GM12878 (cell line): ENCODE measurements at regions not wholly inside any gene's neighbourhood (a gene's known extent, or its start where the extent isn't known, plus 50 kb on each side); places are given as distances from the start of the nearest gene placed in this dataset.

ENCODE experiments used
- ATAC-seq: fragments of 200-7000 bp; cut with Tn5 transposase; 3 replicates; pipeline ENCODE4 v1.9.1; 2020; ENCODE audit warnings: mild to moderate bottlenecking, moderate library complexity
- BruUV-seq: library from RNA; stranded (reverse); fragments of 400-500 nt; replicated peaks from 2 replicates; lab custom pipeline; 2021; lab: Mats Ljungman, UMichigan
- CTCF ChIA-PET: fragments of 300-600 bp; sonication (Branson Sonifier 250); formaldehyde crosslinking; extraction: SDS; loops from one replicate; lab custom pipeline; 2021; ENCODE audit warnings: inconsistent platforms; lab: Yijun Ruan, JAX
- POLR2A ChIA-PET: fragments of 350-600 bp; formaldehyde crosslinking; extraction: SDS; loops from one replicate; lab custom pipeline; 2021; ENCODE audit warnings: inconsistent platforms; lab: Charles Lee
- RAD21 ChIA-PET: fragments of 300-600 bp; sonication (Branson Sonifier 250); formaldehyde crosslinking; loops from one replicate; lab custom pipeline; 2023; ENCODE audit warnings: antibody characterized with exemption; ENCODE audit not compliant: unreplicated experiment; lab: Charles Lee
- SMC1A ChIA-PET: fragments of 300-600 bp; sonication (Branson Sonifier 250); formaldehyde crosslinking; loops from one replicate; lab custom pipeline; 2023; ENCODE audit not compliant: unreplicated experiment, uncharacterized antibody; lab: Charles Lee
- DNase-seq: peaks from one replicate; pipeline ENCODE4 v3.0.0-alpha.2; 2011; ENCODE audit warnings: low read depth, low spot score
- FAIRE-seq: peaks from 3 replicates; lab custom pipeline; 2011; peaks lifted over from hg19 to GRCh38; lab: Jason Lieb, UNC
- H2AFZ ChIP-seq: 2 replicates; pipeline ENCODE4 v1.6.0; 2011; ENCODE audit warnings: low read depth, low read length, control low read depth; ENCODE audit not compliant: control insufficient read depth
- H3K27ac ChIP-seq: 2 replicates; pipeline ENCODE4 v1.5.1; 2011; ENCODE audit warnings: control low read depth; ENCODE audit not compliant: control insufficient read depth, insufficient read depth
- H3K27me3 ChIP-seq, 2 experiments: replicated peaks in 1 of 2; 2 replicates each; pipeline versions ENCODE4 v1.6.0 to v1.6.1; 2011; ENCODE audit warnings: low read length in 1 of 2; ENCODE audit not compliant: control insufficient read depth in 2 of 2, insufficient read depth in 2 of 2
- H3K36me3 ChIP-seq, 2 experiments: 2 replicates each; pipeline ENCODE4 v1.5.1; 2011; ENCODE audit warnings: low read length in 1 of 2; ENCODE audit not compliant: control insufficient read depth in 2 of 2, insufficient read depth in 2 of 2
- H3K4me1 ChIP-seq: 2 replicates; pipeline ENCODE4 v1.6.1; 2011; ENCODE audit warnings: mild to moderate bottlenecking, low read length, moderate library complexity, mixed read lengths; ENCODE audit not compliant: control insufficient read depth, insufficient read depth
- H3K4me2 ChIP-seq: 2 replicates; pipeline ENCODE4 v1.6.0; 2011; ENCODE audit warnings: control low read depth; ENCODE audit not compliant: control insufficient read depth, insufficient read depth
- H3K4me3 ChIP-seq: fragments of 200-600 bp; sonication (generic); 2 replicates; pipeline ENCODE4 v1.5.1; 2016
- H3K79me2 ChIP-seq: 2 replicates; pipeline ENCODE4 v1.6.0; 2011; ENCODE audit warnings: low read length; ENCODE audit not compliant: control insufficient read depth, insufficient read depth
- H3K9ac ChIP-seq: 2 replicates; pipeline ENCODE4 v1.8.0; 2011; ENCODE audit warnings: low read length, control low read depth, mixed read lengths; ENCODE audit not compliant: control insufficient read depth, insufficient read depth
- H3K9me3 ChIP-seq: replicated peaks from 3 replicates; pipeline ENCODE4 v1.5.1; 2011; ENCODE audit warnings: mild to moderate bottlenecking, low read length; ENCODE audit not compliant: control insufficient read depth, insufficient read depth
- H4K20me1 ChIP-seq: 2 replicates; pipeline ENCODE4 v1.6.0; 2011; ENCODE audit not compliant: control insufficient read depth, insufficient read depth
- BACH1 ChIP-seq: fragments of 450-650 bp; IDR thresholded peaks from 2 replicates; pipeline ENCODE4 v1.6.1; 2017; ENCODE audit warnings: mild to moderate bottlenecking, borderline replicate concordance
- CEBPZ ChIP-seq: fragments of 150-350 bp; IDR thresholded peaks from 2 replicates; pipeline ENCODE4 v1.6.1; 2016; ENCODE audit warnings: low read depth, low read length
- FOXM1 ChIP-seq: IDR thresholded peaks from 2 replicates; pipeline ENCODE4 v1.6.1; 2012; ENCODE audit warnings: low read depth, mild to moderate bottlenecking, inconsistent platforms, low read length, moderate library complexity
- MEF2A ChIP-seq: IDR thresholded peaks from 2 replicates; pipeline ENCODE4 v1.6.1; 2011; ENCODE audit warnings: low read depth, mild to moderate bottlenecking, low read length, moderate library complexity; ENCODE audit not compliant: insufficient read depth
- NFXL1 ChIP-seq: fragments of 450-650 bp; IDR thresholded peaks from 2 replicates; pipeline ENCODE4 v1.6.1; 2017; ENCODE audit warnings: antibody characterized with exemption, mild to moderate bottlenecking, borderline replicate concordance
- NFYA ChIP-seq: IDR thresholded peaks from 2 replicates; pipeline ENCODE4 v1.6.1; 2011; ENCODE audit warnings: low read depth, mild to moderate bottlenecking, low read length, improper control_type of control experiment, borderline replicate concordance
- PKNOX1 ChIP-seq: fragments of 450-650 bp; IDR thresholded peaks from 2 replicates; pipeline ENCODE4 v1.6.1; 2016; ENCODE audit warnings: mild to moderate bottlenecking
- SREBF1 ChIP-seq: IDR thresholded peaks from 2 replicates; pipeline ENCODE4 v1.6.1; 2012; ENCODE audit warnings: mild to moderate bottlenecking, low read length
- TCF7 ChIP-seq: IDR thresholded peaks from 2 replicates; pipeline ENCODE4 v1.6.1; 2014; ENCODE audit warnings: antibody characterized with exemption, borderline replicate concordance
- WRNIP1 ChIP-seq: IDR thresholded peaks from 2 replicates; pipeline ENCODE4 v1.6.1; 2011; ENCODE audit warnings: low read depth, low read length, improper control_type of control experiment, borderline replicate concordance
- ZNF384 ChIP-seq: IDR thresholded peaks from 2 replicates; pipeline ENCODE4 v1.6.1; 2012; ENCODE audit warnings: low read depth, mild to moderate bottlenecking, low read length, improper control_type of control experiment, borderline replicate concordance
- ZNF687 ChIP-seq: fragments of 450-650 bp; IDR thresholded peaks from 2 replicates; pipeline ENCODE4 v1.6.1; 2017; ENCODE audit warnings: mild to moderate bottlenecking, moderate library complexity
- ZZZ3 ChIP-seq: IDR thresholded peaks from 2 replicates; pipeline ENCODE4 v1.6.1; 2011; ENCODE audit warnings: low read depth; ENCODE audit not compliant: control insufficient read depth, insufficient read length
- WGBS: methylation state at CpG from one replicate; pipeline ENCODE4 v1.1.6; 2016; ENCODE audit warnings: low lambda C conversion rate; ENCODE audit not compliant: insufficient replicate concordance, insufficient coverage; ENCODE audit errors: missing lambda C conversion rate; 5-methylcytosine and 5-hydroxymethylcytosine counted together
- in situ Hi-C: fragments of 300-500 bp; cut with MboI; formaldehyde crosslinking; loops from 9 replicates; pipeline ENCODE4 v1.14.3; 2018; ENCODE audit warnings: mixed read lengths
- intact Hi-C: fragments of 100-400 bp; cut with micrococcal nuclease; formaldehyde crosslinking; loops from one replicate; pipeline ENCODE4 v1.14.2; 2022; ENCODE audit not compliant: unreplicated experiment

GRCh38 chr3:118710532-118710931 is 324.1 kb downstream of the IGSF11 start (continued):
- TF ChIP-seq PKNOX1 (no peak), WRNIP1 (no peak), BACH1 (no peak), TCF7 (no peak)

- ChIA-PET RAD21 (interaction anchor here (0.9 kb wide), 1 partner anchor 96 kb away, joined by 3 read pairs; no protein-coding TSS in a partner anchor), CTCF (no interaction called here), SMC1A (interaction anchor here (1.0 to 1.2 kb wide), 2 partner anchors 10 to 26 kb away, joined by 4 to 6 read pairs; no protein-coding TSS in a partner anchor), POLR2A (no interaction called here)
- no peaks in the 10 kb centered on the region for H3K36me3 ChIP-seq
- no peak overlapping the region for H3K4me2 ChIP-seq
- no peak overlapping the region for H3K27ac ChIP-seq
- no peaks in the 10 kb centered on the region for H3K4me1 ChIP-seq
- H3K79me2 ChIP-seq: no peaks in the 10 kb centered on the region
- no TSS peak for BruUV-seq
- no peak overlapping the region for H3K9ac ChIP-seq
- no peak overlapping the region for H3K4me3 ChIP-seq
- no peak for DNase-seq
- H2AFZ ChIP-seq: no peak overlapping the region
- in situ Hi-C loops (no loop called here), intact Hi-C loops (no loop called here)
- 14% methylated on average over 3 of the region's 3 CpGs for WGBS
- H3K27me3 ChIP-seq: no peaks in the 10 kb centered on the region
- no peak for FAIRE-seq
- no peaks in the 10 kb centered on the region for H3K9me3 ChIP-seq
- no peaks in the 10 kb centered on the region for H4K20me1 ChIP-seq
- no peak; the same call in 1 of the 3 replicates for ATAC-seq
- TF ChIP-seq NFYA (no peak), ZZZ3 (no peak), SREBF1 (no peak), ZNF384 (no peak), NFXL1 (no peak), MEF2A (no peak), ZNF687 (no peak), CEBPZ (no peak), FOXM1 (no peak)
Observed at GRCh38 chr3:118713502-118714207, 321.0 kb downstream of the IGSF11 start.
